ENCODE measurements at regions not wholly inside any gene's neighbourhood (a gene's known extent, or its start where the extent isn't known, plus 50 kb on each side); places are given as distances from the start of the nearest gene placed in this dataset.

GRCh38 chr2:217387776-217388387 is 528.0 kb upstream of the TNP1 start:
- no peak overlapping the region for H3K4me2 ChIP-seq (ENCODE audit: low read depth, low read length, poor library complexity, severe bottlenecking)
- no peaks in the 10 kb centered on the region for H3K27me3 ChIP-seq (ENCODE audit: low read length)
- H3K36me3 ChIP-seq (ENCODE audit: low read length), result no peaks in the 10 kb centered on the region
- H2AFZ ChIP-seq (ENCODE audit: low read depth, low read length, severe bottlenecking), result no peak overlapping the region
- TF ChIP-seq EZH2phosphoT487 (conservative IDR thresholded peaks at IDR 0.05; ENCODE audit: low read length) (no peak), CTCF (IDR thresholded peaks at IDR 0.05; ENCODE audit: insufficient read depth, low read length, poor library complexity, severe bottlenecking) (no peak)
- H3F3A ChIP-seq (ENCODE audit: insufficient read depth), result no peaks in the 10 kb centered on the region
- no peak overlapping the region for H3K4me3 ChIP-seq (ENCODE audit: insufficient read depth, low read length, poor library complexity, severe bottlenecking)
- no peaks in the 10 kb centered on the region for H3K79me2 ChIP-seq (ENCODE audit: insufficient read depth, low read length)
- no peak overlapping the region for H3K9ac ChIP-seq (ENCODE audit: low read length)
- H3K9me2 ChIP-seq (replicated peaks; ENCODE audit: insufficient read depth, low read length), result no peaks in the 10 kb centered on the region
- H3K27ac ChIP-seq (ENCODE audit: low read depth, low read length), result no peak overlapping the region
- H3K9me3 ChIP-seq (ENCODE audit: insufficient read depth, low read length), result no peaks in the 10 kb centered on the region
- H4K20me1 ChIP-seq (ENCODE audit: low read depth, low read length), result no peaks in the 10 kb centered on the region

- no peaks in the 10 kb centered on the region for H3F3A ChIP-seq (ENCODE audit: insufficient read depth)
- H3K27me3 ChIP-seq (ENCODE audit: low read length), result no peaks in the 10 kb centered on the region
- no peaks in the 10 kb centered on the region for H4K20me1 ChIP-seq (ENCODE audit: low read depth, low read length)
- H3K79me2 ChIP-seq (ENCODE audit: insufficient read depth, low read length), result no peaks in the 10 kb centered on the region
- no peaks in the 10 kb centered on the region for H3K9me3 ChIP-seq (ENCODE audit: insufficient read depth, low read length)
- H2AFZ ChIP-seq (ENCODE audit: low read depth, low read length, severe bottlenecking), result no peak overlapping the region
- no peak overlapping the region for H3K4me2 ChIP-seq (ENCODE audit: low read depth, low read length, poor library complexity, severe bottlenecking)
- H3K4me3 ChIP-seq (ENCODE audit: insufficient read depth, low read length, poor library complexity, severe bottlenecking), result no peak overlapping the region
- H3K27ac ChIP-seq (ENCODE audit: low read depth, low read length), result no peak overlapping the region
- H3K9ac ChIP-seq (ENCODE audit: low read length), result no peak overlapping the region
- no peaks in the 10 kb centered on the region for H3K36me3 ChIP-seq (ENCODE audit: low read length)
- H3K9me2 ChIP-seq (replicated peaks; ENCODE audit: insufficient read depth, low read length), result no peaks in the 10 kb centered on the region
- TF ChIP-seq CTCF (IDR thresholded peaks at IDR 0.05; ENCODE audit: insufficient read depth, low read length, poor library complexity, severe bottlenecking) (no peak), EZH2phosphoT487 (conservative IDR thresholded peaks at IDR 0.05; ENCODE audit: low read length) (no peak)
Observed at GRCh38 chr2:217386041-217386440, 526.2 kb upstream of the TNP1 start.

GRCh38 chr2:217383620-217384019 is 523.8 kb upstream of the TNP1 start:
- Histone ChIP-seq H3K27ac (ENCODE audit: low read depth, low read length) (no peak overlapping the region), H3K9me2 (replicated peaks; ENCODE audit: insufficient read depth, low read length) (no peaks in the 10 kb centered on the region), H3F3A (ENCODE audit: insufficient read depth) (no peaks in the 10 kb centered on the region), H3K36me3 (ENCODE audit: low read length) (no peaks in the 10 kb centered on the region), H2AFZ (ENCODE audit: low read depth, low read length, severe bottlenecking) (no peak overlapping the region), H3K9ac (ENCODE audit: low read length) (no peak overlapping the region), H3K79me2 (ENCODE audit: insufficient read depth, low read length) (no peaks in the 10 kb centered on the region), H4K20me1 (ENCODE audit: low read depth, low read length) (no peaks in the 10 kb centered on the region), H3K4me2 (ENCODE audit: low read depth, low read length, poor library complexity, severe bottlenecking) (no peak overlapping the region), H3K9me3 (ENCODE audit: insufficient read depth, low read length) (no peaks in the 10 kb centered on the region), H3K27me3 (ENCODE audit: low read length) (no peaks in the 10 kb centered on the region), H3K4me3 (ENCODE audit: insufficient read depth, low read length, poor library complexity, severe bottlenecking) (no peak overlapping the region)
- TF ChIP-seq EZH2phosphoT487 (conservative IDR thresholded peaks at IDR 0.05; ENCODE audit: low read length), result no peak
- TF ChIP-seq CTCF (IDR thresholded peaks at IDR 0.05; ENCODE audit: insufficient read depth, low read length, poor library complexity, severe bottlenecking), result no peak

All from SU-DHL-6 (cell line).